CMK (cell line): ENCODE measurements at regions not wholly inside any gene's neighbourhood (a gene's known extent, or its start where the extent isn't known, plus 50 kb on each side); places are given as distances from the start of the nearest gene placed in this dataset.
"Not testable (repeated sequence)": the region's sequence is repeated elsewhere in the genome, so short reads cannot be mapped to it uniquely, and the experiment has no call there.

ENCODE experiments used
- DNase-seq: peaks from one replicate; pipeline ENCODE4 v3.0.0-alpha.2; 2010; ENCODE audit warnings: low read depth

- no peak for DNase-seq
Measured at GRCh38 chr9:110095776-110096175, 112.2 kb downstream of the C9orf152 start.

- not testable (repeated sequence) for DNase-seq
Measured at GRCh38 chr9:110096674-110097073, 111.3 kb downstream of the C9orf152 start.

GRCh38 chr9:110099236-110100095 is 108.5 kb downstream of the C9orf152 start:
- no peak for DNase-seq

GRCh38 chr9:110101531-110102161 is 106.3 kb downstream of the C9orf152 start:
- no peak for DNase-seq

GRCh38 chr9:110103257-110103656 is 104.7 kb downstream of the C9orf152 start:
- no peak for DNase-seq

GRCh38 chr9:110104261-110104809 is 103.6 kb downstream of the C9orf152 start:
- no peak for DNase-seq

- DNase-seq = no peak
Measured at GRCh38 chr9:110105107-110105506, 102.9 kb downstream of the C9orf152 start.

- DNase-seq = no peak
Measured at GRCh38 chr9:110106661-110107060, 101.3 kb downstream of the C9orf152 start.

GRCh38 chr9:110109333-110110092 is 98.4 kb downstream of the C9orf152 start:
- no peak for DNase-seq

GRCh38 chr9:110110154-110110553 is 97.8 kb downstream of the C9orf152 start:
- no peak for DNase-seq

- DNase-seq = no peak
Measured at GRCh38 chr9:110111868-110112267, 96.1 kb downstream of the C9orf152 start.

GRCh38 chr9:110112792-110113191 is 95.2 kb downstream of the C9orf152 start:
- DNase-seq = no peak

GRCh38 chr9:110114086-110114858 is 93.7 kb downstream of the C9orf152 start:
- DNase-seq = no peak

GRCh38 chr9:110114859-110115201 is 93.1 kb downstream of the C9orf152 start:
- DNase-seq = no peak

GRCh38 chr9:110115341-110115820 is 92.6 kb downstream of the C9orf152 start:
- no peak for DNase-seq

- DNase-seq = no peak
Measured at GRCh38 chr9:110115826-110116542, 92.0 kb downstream of the C9orf152 start.

- DNase-seq = no peak
Measured at GRCh38 chr9:110116543-110116885, 91.4 kb downstream of the C9orf152 start.

GRCh38 chr9:110121170-110121569 is 86.8 kb downstream of the C9orf152 start:
- DNase-seq = no peak

GRCh38 chr9:110123341-110124095 is 84.4 kb downstream of the C9orf152 start:
- DNase-seq = no peak

GRCh38 chr9:110124439-110124838 is 83.5 kb downstream of the C9orf152 start:
- no peak for DNase-seq
